ENCODE measurements at regions not wholly inside any gene's neighbourhood (a gene's known extent, or its start where the extent isn't known, plus 50 kb on each side); places are given as distances from the start of the nearest gene placed in this dataset.
"Not testable (repeated sequence)": the region's sequence is repeated elsewhere in the genome, so short reads cannot be mapped to it uniquely, and the experiment has no call there.

DNA sequence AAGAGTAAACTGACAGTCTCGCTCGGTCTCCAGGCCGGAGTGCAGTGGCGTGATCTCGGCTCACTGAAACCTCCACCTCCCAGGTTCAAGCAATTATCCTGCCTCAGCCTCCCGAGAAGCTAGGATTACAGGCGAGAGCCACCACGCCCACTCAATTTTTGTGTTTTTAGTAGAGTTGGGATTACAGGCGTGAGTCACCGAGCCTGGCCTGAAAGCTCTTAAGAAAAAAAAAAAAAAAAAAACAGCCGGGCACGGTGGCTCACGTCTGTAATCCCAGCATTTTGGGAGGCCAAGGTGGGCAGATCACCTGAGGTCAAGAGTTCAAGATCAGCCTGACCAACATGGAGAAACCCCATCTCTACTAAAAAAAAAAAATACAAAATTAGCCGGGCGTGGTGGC is 55.3 kb upstream of the THOC2 start:
- H3K9me3 ChIP-seq (ENCODE audit: control insufficient read depth in 2 of 3, low read length in 3 of 3); H3K4me1 Mint-ChIP-seq; H3K27me3 Mint-ChIP-seq; H3K4me1 ChIP-seq (ENCODE audit: control insufficient read depth in 2 of 2, insufficient read depth in 2 of 2, low read length in 2 of 2); DNase-seq; H3K27ac ChIP-seq (ENCODE audit: low read depth, low read length); H3K4me3 ChIP-seq (ENCODE audit: low read length); H3K27ac Mint-ChIP-seq; H3K36me3 Mint-ChIP-seq; CTCF ChIA-PET; intact Hi-C loops (cut with micrococcal nuclease); H3K4me3 Mint-ChIP-seq; ATAC-seq; H3K36me3 ChIP-seq (ENCODE audit: control insufficient read depth in 2 of 3, insufficient read depth in 3 of 3, low read length in 3 of 3); H3K27me3 ChIP-seq (ENCODE audit: control insufficient read depth in 2 of 2, insufficient read depth in 2 of 2, low read length in 2 of 2); H3K9me3 Mint-ChIP-seq: not testable (repeated sequence)
- POLR2A ChIA-PET, result interaction anchor here (0.6 kb wide), 1 partner anchor 151 kb away, joined by 5 read pairs; no protein-coding TSS in a partner anchor

- H3K27me3 ChIP-seq (ENCODE audit: control insufficient read depth in 2 of 2, insufficient read depth in 2 of 2, low read length in 2 of 2), result no peaks in the 10 kb centered on the region
- H3K4me3 ChIP-seq (ENCODE audit: low read length), result no peak overlapping the region
- H3K4me1 ChIP-seq (ENCODE audit: control insufficient read depth in 2 of 2, insufficient read depth in 2 of 2, low read length in 2 of 2), result no peaks in the 10 kb centered on the region
- H3K27ac ChIP-seq (ENCODE audit: low read depth, low read length), result no peak overlapping the region
- Mint-ChIP-seq H3K9me3 (no peaks in the 10 kb centered on the region), H3K4me1 (no peaks in the 10 kb centered on the region), H3K4me3 (no peak overlapping the region), H3K36me3 (no peaks in the 10 kb centered on the region), H3K27me3 (no peaks in the 10 kb centered on the region), H3K27ac (no peak overlapping the region)
- no peaks in the 10 kb centered on the region for H3K36me3 ChIP-seq (ENCODE audit: control insufficient read depth in 2 of 3, insufficient read depth in 3 of 3, low read length in 3 of 3)
- no peak for DNase-seq
- ATAC-seq, result no peak
- CTCF ChIA-PET, result no interaction called here
- POLR2A ChIA-PET, result no interaction called here
- H3K9me3 ChIP-seq (ENCODE audit: control insufficient read depth in 2 of 3, low read length in 3 of 3), result no peaks in the 10 kb centered on the region
- intact Hi-C loops (cut with micrococcal nuclease), result no loop called here
Measured at GRCh38 chrX:123788744-123789143, 55.9 kb upstream of the THOC2 start.

GRCh38 chrX:123797543-123798447 is 62.1 kb upstream of the XIAP start:
- no peak for DNase-seq
- Mint-ChIP-seq H3K4me3 (no peak overlapping the region), H3K36me3 (no peaks in the 10 kb centered on the region), H3K4me1 (peaks cover 0 to 2% (median 0%) of the 10 kb centered on the region in 7 donors), H3K27me3 (no peaks in the 10 kb centered on the region), H3K9me3 (no peaks in the 10 kb centered on the region), H3K27ac (peak overlapping the region in 1 of 9 donors; percentile 14)
- Histone ChIP-seq H3K4me1 (ENCODE audit: control insufficient read depth in 2 of 2, insufficient read depth in 2 of 2, low read length in 2 of 2) (no peaks in the 10 kb centered on the region), H3K4me3 (ENCODE audit: low read length) (no peak overlapping the region), H3K27me3 (ENCODE audit: control insufficient read depth in 2 of 2, insufficient read depth in 2 of 2, low read length in 2 of 2) (no peaks in the 10 kb centered on the region), H3K36me3 (ENCODE audit: control insufficient read depth in 2 of 3, insufficient read depth in 3 of 3, low read length in 3 of 3) (no peaks in the 10 kb centered on the region), H3K27ac (ENCODE audit: low read depth, low read length) (no peak overlapping the region), H3K9me3 (ENCODE audit: control insufficient read depth in 2 of 3, low read length in 3 of 3) (no peaks in the 10 kb centered on the region)
- CTCF ChIA-PET, result no interaction called here
- POLR2A ChIA-PET, result no interaction called here
- intact Hi-C loops (cut with micrococcal nuclease), result no loop called here
- no peak for ATAC-seq

DNA sequence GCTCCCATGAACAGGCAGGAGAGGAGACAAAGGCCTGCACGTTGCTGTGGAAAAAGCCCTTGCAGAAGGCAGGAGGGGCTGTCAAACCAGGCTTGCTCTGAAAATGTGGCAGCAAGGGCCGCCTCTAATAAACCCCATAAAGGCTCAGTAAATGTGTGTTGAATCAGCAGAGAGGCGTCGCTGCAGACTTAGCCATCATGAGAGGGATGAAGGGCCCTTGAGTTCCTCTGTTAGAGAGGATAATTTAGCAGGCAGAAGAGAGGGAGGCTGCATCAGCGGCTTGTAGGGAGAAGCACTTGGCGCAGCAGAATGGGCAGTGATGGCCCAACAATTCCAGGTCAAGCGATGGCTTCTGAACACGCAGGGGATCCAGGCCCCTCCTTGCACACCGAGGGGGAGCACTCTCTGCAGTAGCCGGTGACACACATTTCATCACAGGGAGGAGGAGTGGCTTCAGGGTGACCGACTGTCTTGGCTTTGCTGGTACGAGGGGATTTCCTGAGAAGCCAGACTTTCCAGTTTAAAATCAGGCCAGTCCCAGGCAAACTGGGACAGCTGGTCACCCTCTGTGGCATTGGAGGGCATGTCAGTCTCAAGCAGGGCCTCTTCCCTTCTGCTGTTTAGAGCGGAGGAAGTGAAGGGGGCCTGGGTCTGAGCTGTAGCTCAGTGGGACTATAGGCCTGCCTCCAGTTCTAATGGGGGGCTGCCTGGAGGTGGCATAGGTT is 61.0 kb upstream of the XIAP start:
- H3K27ac Mint-ChIP-seq; DNase-seq; H3K9me3 ChIP-seq (ENCODE audit: control insufficient read depth in 2 of 3, low read length in 3 of 3); ATAC-seq; H3K4me1 Mint-ChIP-seq; H3K27me3 ChIP-seq (ENCODE audit: control insufficient read depth in 2 of 2, insufficient read depth in 2 of 2, low read length in 2 of 2); H3K27me3 Mint-ChIP-seq; H3K9me3 Mint-ChIP-seq; CTCF ChIA-PET; intact Hi-C loops (cut with micrococcal nuclease); H3K36me3 ChIP-seq (ENCODE audit: control insufficient read depth in 2 of 3, insufficient read depth in 3 of 3, low read length in 3 of 3); H3K4me3 ChIP-seq (ENCODE audit: low read length); H3K27ac ChIP-seq (ENCODE audit: low read depth, low read length); POLR2A ChIA-PET; H3K36me3 Mint-ChIP-seq; H3K4me1 ChIP-seq (ENCODE audit: control insufficient read depth in 2 of 2, insufficient read depth in 2 of 2, low read length in 2 of 2); H3K4me3 Mint-ChIP-seq: not testable (repeated sequence)

DNA sequence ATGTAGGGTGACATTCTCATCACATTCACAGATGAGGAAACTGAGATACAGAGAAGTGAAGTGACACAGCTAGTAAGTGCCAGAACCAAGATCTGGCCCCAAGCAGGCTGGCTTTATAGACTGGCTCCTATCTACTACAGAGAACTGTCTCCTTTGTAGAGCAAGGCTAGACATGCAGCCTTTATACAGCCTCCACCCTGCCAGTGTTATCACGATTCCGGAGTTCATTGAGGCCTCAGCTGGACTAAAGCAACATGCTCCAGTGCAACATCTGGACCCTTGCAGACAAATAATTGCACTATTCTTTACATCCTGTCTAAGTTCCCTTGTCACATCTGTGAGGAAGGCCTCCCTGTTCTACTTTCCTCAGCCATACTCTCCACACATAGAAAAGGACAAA is 58.0 kb upstream of the XIAP start:
- H3K27ac Mint-ChIP-seq, result peak overlapping the region in 2 of 9 donors; percentile 15 to 83
- DNase-seq (no peak), ATAC-seq (no peak)
- intact Hi-C loops (cut with micrococcal nuclease), result no loop called here
- no peak overlapping the region for H3K4me3 Mint-ChIP-seq
- H3K9me3 Mint-ChIP-seq, result no peaks in the 10 kb centered on the region
- H3K36me3 Mint-ChIP-seq, result no peaks in the 10 kb centered on the region
- no peaks in the 10 kb centered on the region for H3K36me3 ChIP-seq (ENCODE audit: control insufficient read depth in 2 of 3, insufficient read depth in 3 of 3, low read length in 3 of 3)
- ChIA-PET CTCF (no interaction called here), POLR2A (no interaction called here)
- H3K27me3 ChIP-seq (ENCODE audit: control insufficient read depth in 2 of 2, insufficient read depth in 2 of 2, low read length in 2 of 2), result no peaks in the 10 kb centered on the region
- H3K27me3 Mint-ChIP-seq, result no peaks in the 10 kb centered on the region
- H3K4me3 ChIP-seq (ENCODE audit: low read length), result no peak overlapping the region
- H3K9me3 ChIP-seq (ENCODE audit: control insufficient read depth in 2 of 3, low read length in 3 of 3), result no peaks in the 10 kb centered on the region
- no peaks in the 10 kb centered on the region for H3K4me1 ChIP-seq (ENCODE audit: control insufficient read depth in 2 of 2, insufficient read depth in 2 of 2, low read length in 2 of 2)
- H3K4me1 Mint-ChIP-seq, result peaks cover 6 to 13% (median 7%) of the 10 kb centered on the region in 7 donors
- H3K27ac ChIP-seq (ENCODE audit: low read depth, low read length), result no peak overlapping the region

GRCh38 chrX:123803331-123803983 is 56.4 kb upstream of the XIAP start:
- no peak overlapping the region for H3K27ac ChIP-seq (ENCODE audit: low read depth, low read length)
- no peaks in the 10 kb centered on the region for H3K36me3 ChIP-seq (ENCODE audit: control insufficient read depth in 2 of 3, insufficient read depth in 3 of 3, low read length in 3 of 3)
- no peaks in the 10 kb centered on the region for H3K36me3 Mint-ChIP-seq
- CTCF ChIA-PET, result no interaction called here
- POLR2A ChIA-PET, result interaction anchor here (0.7 kb wide), 1 partner anchor 148 kb away, joined by 3 read pairs; no protein-coding TSS in a partner anchor
- no peaks in the 10 kb centered on the region for H3K9me3 ChIP-seq (ENCODE audit: control insufficient read depth in 2 of 3, low read length in 3 of 3)
- intact Hi-C loops (cut with micrococcal nuclease), result no loop called here
- H3K4me3 ChIP-seq (ENCODE audit: low read length), result no peak overlapping the region
- no peaks in the 10 kb centered on the region for H3K27me3 ChIP-seq (ENCODE audit: control insufficient read depth in 2 of 2, insufficient read depth in 2 of 2, low read length in 2 of 2)
- peak; percentile 95 for ATAC-seq
- H3K4me3 Mint-ChIP-seq, result peak overlapping the region in 5 of 10 donors; percentile 19 to 66 (median 56)
- H3K9me3 Mint-ChIP-seq, result no peaks in the 10 kb centered on the region
- peak overlapping the region; percentile 16 to 98 (median 88) for H3K27ac Mint-ChIP-seq
- peaks cover 6 to 13% (median 7%) of the 10 kb centered on the region in 7 donors for H3K4me1 Mint-ChIP-seq
- no peaks in the 10 kb centered on the region for H3K27me3 Mint-ChIP-seq
- H3K4me1 ChIP-seq (ENCODE audit: control insufficient read depth in 2 of 2, insufficient read depth in 2 of 2, low read length in 2 of 2), result no peaks in the 10 kb centered on the region
- peak in 7 of 9 donors; percentile 12 to 74 (median 55) for DNase-seq
